HL-60/S4 treated with retinoic acid at 250 ng/mL for 4 days and 3 days (cell line): ENCODE measurements at regions not wholly inside any gene's neighbourhood (a gene's known extent, or its start where the extent isn't known, plus 50 kb on each side); places are given as distances from the start of the nearest gene placed in this dataset.
"Not testable (repeated sequence)": the region's sequence is repeated elsewhere in the genome, so short reads cannot be mapped to it uniquely, and the experiment has no call there.

Experiments
- in situ Hi-C: fragments of 300-500 bp; cut with MboI; formaldehyde crosslinking; loops from 2 replicates; pipeline ENCODE4 v1.7.0; 2022; ENCODE audit warnings: low sequenced_read_pairs

DNA sequence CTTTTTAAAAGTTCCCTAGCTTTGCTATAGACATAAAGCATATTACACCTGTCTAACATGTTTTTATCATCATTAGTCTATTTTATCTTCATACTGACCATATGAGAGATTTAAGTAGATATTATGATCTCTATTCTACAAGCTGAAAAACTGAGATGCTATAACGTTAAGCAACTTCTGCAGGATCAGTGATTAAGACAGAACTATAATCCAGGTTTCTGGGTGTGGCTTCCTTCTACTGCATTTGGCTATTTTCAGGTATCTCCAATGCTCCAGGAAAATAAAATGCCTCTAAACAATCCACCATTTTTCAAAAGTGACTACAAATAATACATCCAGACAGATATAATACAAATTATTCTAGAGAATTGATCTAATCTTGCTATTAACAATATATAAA, 53.4 kb downstream of the RGS2 start:
- in situ Hi-C loops = no loop called here

- in situ Hi-C loops = no loop called here
Measured at GRCh38 chr1:192866241-192866868, 57.5 kb downstream of the RGS2 start.

DNA sequence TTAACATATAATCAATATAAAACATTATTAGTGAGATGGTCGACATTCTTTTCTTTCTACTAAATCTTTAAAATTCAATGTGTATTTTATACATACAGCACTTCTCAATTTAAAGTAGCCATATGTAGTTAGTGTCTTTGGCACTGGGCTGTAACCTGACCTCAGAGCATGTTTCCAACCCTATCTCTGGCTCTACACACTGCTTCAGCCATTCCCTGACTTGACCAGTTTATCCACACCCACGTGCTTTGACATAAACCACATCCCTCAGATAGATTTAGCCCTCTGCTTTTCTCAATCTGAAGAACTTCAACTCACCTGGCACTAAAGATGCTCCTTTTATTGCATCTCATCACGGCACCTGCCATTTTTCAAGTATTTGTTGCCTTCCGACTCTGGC, 58.3 kb downstream of the RGS2 start:
- in situ Hi-C loops = no loop called here

DNA sequence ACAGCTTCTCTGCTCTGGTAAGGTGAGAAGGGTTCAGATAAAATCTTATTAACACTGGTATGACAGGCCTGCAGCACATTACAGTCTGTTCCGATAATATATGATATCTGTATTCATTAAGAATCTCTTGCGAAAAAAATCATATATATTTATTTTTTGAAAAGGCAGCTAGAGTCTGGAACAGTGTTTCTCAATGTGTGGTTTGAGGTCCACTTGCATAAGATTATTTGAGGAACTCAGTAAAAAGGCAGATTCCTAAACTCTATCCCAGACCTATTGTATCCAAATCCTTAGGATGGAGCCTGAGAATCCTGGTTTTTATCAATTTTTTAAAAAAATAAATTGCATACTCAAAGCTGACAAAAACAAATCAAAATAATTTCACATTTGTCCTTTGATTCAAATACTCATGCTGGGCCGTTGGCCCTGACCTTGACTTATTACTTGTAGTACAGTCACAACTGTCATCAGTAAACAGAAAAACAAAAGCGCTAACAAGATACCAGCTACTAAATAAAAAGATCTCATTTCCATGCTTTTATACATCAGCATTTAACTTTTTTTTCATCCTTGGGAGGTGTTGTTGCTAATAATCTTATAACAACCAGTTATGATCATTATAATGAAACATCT, 60.6 kb downstream of the RGS2 start:
- in situ Hi-C loops = no loop called here

- in situ Hi-C loops = no loop called here
Measured at GRCh38 chr1:192872010-192872409, 63.2 kb downstream of the RGS2 start.

DNA sequence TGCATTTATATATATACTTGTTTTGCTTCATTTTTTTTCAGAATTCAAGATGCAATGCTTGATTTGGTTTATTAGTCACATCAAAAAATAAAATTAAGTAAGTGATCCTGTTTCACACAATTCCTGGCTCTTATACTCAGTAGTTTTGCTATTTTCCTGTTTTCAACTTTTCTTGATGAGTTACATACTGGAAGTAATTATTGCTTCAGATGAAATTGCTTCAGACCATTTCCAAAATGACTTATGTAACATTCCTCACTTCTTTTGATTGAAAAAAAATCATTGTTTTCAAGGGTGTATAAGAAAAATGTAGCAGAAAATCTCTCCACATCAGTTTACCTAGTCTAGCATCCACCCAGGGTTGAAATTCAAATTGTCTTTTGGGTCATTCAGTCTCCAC, 65.0 kb downstream of the RGS2 start:
- in situ Hi-C loops = no loop called here

GRCh38 chr1:192876633-192877032, 67.8 kb downstream of the RGS2 start:
- in situ Hi-C loops = no loop called here

DNA sequence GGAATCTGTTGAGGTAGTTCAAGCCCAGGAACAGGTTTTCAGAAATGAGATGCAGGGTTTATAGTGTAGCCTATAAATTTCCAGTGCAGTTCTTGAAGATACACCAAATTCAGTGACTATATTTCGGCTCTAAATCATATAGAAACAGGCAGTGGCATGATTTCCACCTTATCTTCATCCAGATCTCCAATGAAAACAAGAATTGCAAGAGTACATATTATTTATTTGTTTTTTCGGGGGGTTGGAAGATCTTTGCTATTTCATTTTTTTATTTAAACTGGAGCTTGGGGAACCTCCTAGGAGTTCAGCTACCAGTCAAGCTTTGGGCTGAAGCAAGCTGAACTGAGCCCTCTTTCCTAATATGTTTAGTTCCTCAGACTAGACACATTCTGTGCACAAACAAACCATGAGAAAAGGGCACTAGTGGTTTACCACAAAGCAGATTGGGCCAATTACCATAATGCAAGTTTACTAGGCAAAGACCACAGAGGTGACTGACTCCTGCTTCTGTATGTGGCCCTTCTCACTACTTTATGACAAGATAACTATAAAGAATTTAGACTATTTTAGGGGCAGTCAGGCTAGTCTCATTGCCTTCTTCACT, 68.5 kb downstream of the RGS2 start:
- in situ Hi-C loops = no loop called here

DNA sequence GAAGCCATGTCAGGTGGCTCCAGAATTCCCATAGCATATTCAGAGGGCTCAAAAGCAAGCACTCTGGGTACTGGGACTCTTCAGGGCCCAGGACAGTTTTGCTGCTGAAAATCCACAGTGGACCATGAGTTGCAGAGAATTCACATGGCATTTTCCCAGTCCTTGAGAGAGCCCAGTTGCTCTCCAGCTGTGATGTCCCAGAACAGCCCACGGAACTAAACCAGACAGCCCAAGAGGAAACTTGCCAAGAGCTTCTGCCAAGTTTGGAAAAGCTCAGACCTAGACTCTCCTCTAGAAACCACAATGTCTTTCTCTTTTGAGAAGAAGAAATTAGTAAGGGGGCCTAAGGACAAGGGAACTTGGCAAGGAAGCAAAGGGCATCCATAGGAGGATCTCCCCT, 69.4 kb downstream of the RGS2 start:
- in situ Hi-C loops = no loop called here

DNA sequence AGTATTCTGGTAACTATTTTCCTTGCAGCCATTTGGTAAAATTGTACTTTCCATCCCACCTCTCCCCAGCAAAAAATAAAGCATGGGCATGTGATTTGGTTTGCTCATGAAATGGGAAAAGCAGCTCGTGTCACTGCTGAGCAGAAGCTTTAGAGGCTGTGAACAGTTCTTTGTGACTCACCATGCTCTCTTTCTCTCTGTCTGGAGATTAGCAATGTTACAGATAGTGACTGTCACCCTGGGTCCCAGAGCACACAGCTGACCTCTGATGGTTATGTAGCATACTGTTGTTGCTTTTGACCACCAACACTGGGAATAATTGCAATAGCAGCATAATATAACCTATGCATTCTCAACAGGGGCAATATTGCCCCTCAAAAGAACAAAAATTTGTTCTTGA, 70.6 kb downstream of the RGS2 start:
- in situ Hi-C loops = no loop called here

DNA sequence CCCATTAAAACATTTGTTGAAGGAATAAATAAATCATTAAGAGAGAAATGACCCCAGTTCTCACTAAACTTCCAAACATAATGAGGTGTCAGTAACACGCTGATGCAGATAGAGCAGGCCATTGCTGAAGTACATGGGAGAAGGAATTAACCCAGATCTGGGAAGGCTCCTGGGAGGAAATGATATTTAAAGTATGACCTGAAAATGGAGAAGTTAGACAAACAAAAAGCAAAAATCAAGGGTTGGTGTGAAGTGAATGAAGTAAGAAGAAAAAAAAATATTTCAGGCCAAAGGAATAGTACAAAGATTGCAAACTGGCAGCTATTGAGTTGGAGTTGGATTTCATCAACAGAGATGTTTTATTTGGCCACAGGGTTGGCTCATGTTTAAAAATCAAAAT, 71.4 kb downstream of the RGS2 start:
- in situ Hi-C loops = no loop called here

DNA sequence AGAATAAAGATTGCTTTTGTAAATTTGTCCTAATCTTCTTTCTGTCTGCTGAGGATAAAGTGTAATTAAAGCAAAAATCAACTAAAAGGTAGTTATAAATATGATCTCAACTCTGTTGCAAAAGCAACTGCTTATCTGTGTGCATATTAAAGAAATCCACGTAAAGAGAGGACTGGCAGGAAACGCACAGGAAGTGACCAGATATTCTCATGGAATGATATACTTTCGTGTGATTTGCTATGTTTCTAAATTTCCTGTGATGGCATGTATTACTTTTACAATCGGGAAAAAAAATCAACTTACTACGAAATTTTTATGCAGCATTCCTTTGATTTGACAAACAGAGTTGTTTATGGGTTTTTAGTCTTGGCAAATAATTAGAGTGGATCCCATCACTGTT, 75.4 kb downstream of the RGS2 start:
- in situ Hi-C loops = no loop called here

- in situ Hi-C loops = not testable (repeated sequence)
Measured at GRCh38 chr1:192885387-192885786, 76.5 kb downstream of the RGS2 start.

- in situ Hi-C loops = no loop called here
Measured at GRCh38 chr1:192887426-192887825, 78.6 kb downstream of the RGS2 start.

DNA sequence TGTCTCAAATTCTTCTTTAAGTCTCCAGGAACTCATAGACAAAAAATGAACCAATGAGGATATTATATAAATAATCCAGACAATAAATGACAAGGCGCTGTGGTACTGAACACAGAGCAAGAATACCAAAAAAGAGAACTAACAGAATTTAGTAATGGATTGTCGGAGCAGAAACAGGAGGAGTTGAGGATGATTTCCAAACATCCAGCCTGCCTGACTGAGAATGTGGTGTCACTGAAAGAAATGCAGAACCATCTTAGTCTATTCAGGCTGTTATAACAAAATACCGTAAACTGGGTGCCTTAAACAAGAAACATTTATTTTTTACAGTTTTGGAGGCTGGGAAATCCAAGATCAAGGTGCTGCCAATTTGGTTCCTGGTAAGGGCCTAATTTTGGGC, 79.7 kb downstream of the RGS2 start:
- in situ Hi-C loops = no loop called here

DNA sequence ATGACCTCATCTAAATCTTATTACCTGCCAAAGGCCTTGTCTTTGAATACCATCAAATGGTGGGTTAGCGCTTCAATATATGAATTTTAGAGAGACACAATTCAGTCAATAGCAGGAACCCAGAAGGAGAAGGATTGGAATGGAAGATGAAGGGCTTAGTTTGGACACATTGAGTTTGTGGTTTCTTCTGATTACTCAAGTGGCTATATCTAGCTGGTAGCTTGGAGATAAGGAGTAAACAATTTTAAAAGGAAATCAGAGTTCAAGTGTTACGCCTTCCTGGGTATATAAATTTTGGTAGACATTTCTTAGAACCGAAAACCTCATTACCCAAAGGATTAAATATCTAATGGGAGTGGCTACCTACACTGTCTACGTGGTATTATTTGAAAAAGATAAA, 80.2 kb downstream of the RGS2 start:
- in situ Hi-C loops = no loop called here

DNA sequence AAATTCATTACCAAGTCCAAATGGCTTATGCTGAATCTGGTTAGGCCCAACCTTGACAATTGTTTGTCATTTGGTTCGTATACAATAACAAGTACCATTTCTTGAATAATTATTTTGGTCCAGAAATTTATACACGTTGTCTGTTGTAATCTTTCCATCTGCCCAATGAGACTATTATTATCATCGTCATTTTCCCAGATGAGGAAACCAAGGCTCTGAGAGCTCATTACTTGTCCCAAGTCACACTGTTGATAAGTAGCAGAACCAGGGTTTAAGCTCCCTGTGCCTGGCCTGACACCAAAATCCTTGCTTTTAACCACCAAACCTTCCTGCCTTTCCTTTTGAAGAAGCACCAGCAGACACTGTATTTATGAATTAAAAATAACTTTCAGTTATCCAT, 81.3 kb downstream of the RGS2 start:
- in situ Hi-C loops = loop anchor here (10.0 kb wide), 1 partner anchor 55 kb away; no protein-coding TSS in a partner anchor

DNA sequence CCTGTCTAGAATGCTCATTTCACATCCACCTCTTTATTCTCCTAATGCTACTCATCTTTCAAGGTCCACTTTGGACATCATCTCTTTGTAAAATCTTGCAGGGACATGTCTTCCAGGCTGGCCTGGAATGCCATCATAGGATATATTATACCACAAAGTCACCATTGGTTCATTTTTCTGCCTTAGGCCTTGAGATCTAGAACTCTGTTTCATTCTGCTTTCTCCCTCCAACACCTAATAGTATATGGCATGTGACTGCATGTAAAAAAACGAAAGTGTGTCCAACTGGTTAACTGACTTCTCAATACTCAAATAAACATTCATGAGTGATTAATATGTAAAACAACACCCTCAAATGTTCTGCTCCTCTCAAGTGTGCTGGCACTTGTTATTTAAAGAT, 84.1 kb downstream of the RGS2 start:
- in situ Hi-C loops = loop anchor here (10.0 kb wide), 1 partner anchor 58 kb away; no protein-coding TSS in a partner anchor

GRCh38 chr1:192895487-192895886, 86.6 kb downstream of the RGS2 start:
- in situ Hi-C loops = loop anchor here (10.0 kb wide), 1 partner anchor 61 kb away; no protein-coding TSS in a partner anchor

GRCh38 chr1:192896376-192896775, 87.5 kb downstream of the RGS2 start:
- in situ Hi-C loops = loop anchor here (10.0 kb wide), 1 partner anchor 62 kb away; no protein-coding TSS in a partner anchor

DNA sequence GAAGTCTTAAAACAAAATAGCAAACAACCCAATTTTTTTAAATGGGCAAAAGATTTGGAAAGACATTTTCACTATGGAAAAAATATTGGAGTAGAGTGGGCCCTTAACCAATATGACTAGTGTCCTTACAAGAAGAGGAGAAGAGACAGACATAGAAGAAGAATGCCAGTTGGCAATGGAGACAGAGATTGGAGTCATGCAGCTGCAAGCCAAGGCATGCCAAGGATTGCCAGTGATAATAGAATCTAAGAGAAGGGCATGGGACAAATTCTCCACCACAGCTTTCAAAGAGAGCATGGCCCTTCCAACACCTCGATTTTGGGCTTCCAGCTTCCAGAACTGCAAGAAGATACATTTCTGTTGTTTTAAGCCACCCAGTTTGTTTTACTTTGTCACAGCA, 92.7 kb downstream of the RGS2 start:
- in situ Hi-C loops = no loop called here

GRCh38 chr1:192903142-192903541, 94.3 kb downstream of the RGS2 start:
- in situ Hi-C loops = no loop called here
